Activated CD8-positive, alpha-beta T cell treated with anti-CD3 and anti-CD28 coated beads for 36 hours (primary cell): ENCODE measurements at regions not wholly inside any gene's neighbourhood (a gene's known extent, or its start where the extent isn't known, plus 50 kb on each side); places are given as distances from the start of the nearest gene placed in this dataset.

ENCODE experiments used
- ATAC-seq: fragments of 200-7000 bp; cut with Tn5 transposase; one replicate; pipeline ENCODE4 v1.10.0; 2021; ENCODE audit warnings: mild to moderate bottlenecking, moderate library complexity
- CTCF ChIA-PET: fragments of 350-600 bp; sonication (Branson Sonifier 250); formaldehyde crosslinking; loops from one replicate; lab custom pipeline; 2021; ENCODE audit warnings: antibody characterized with exemption; lab: Charles Lee
- POLR2A ChIA-PET: fragments of 350-600 bp; sonication (Branson Sonifier 250); formaldehyde crosslinking; loops from one replicate; lab custom pipeline; 2021; ENCODE audit warnings: antibody characterized with exemption; lab: Charles Lee
- DNase-seq: peaks from one replicate; pipeline ENCODE4 v3.0.0-alpha.2; 2020
- H3K27ac Mint-ChIP-seq: one replicate; pipeline ENCODE4 v1.8.0; 2021; ENCODE audit warnings: mild to moderate bottlenecking, mixed read lengths
- H3K27me3 Mint-ChIP-seq: one replicate; pipeline ENCODE4 v1.8.0; 2021; ENCODE audit warnings: mixed read lengths
- H3K36me3 Mint-ChIP-seq: one replicate; pipeline ENCODE4 v1.8.0; 2021; ENCODE audit warnings: low read depth, mixed read lengths
- H3K4me1 Mint-ChIP-seq: one replicate; pipeline ENCODE4 v1.8.0; 2021; ENCODE audit warnings: low read depth, mixed read lengths
- H3K4me3 Mint-ChIP-seq: one replicate; pipeline ENCODE4 v1.8.0; 2021; ENCODE audit warnings: mild to moderate bottlenecking, moderate library complexity, mixed read lengths
- H3K9me3 Mint-ChIP-seq: one replicate; pipeline ENCODE4 v1.8.0; 2021; ENCODE audit warnings: mixed read lengths
- CTCF ChIP-seq: fragments of 200-600 bp; IDR thresholded peaks from one replicate; pipeline ENCODE4 v1.8.0; 2022; ENCODE audit warnings: antibody characterized with exemption, mild to moderate bottlenecking
- intact Hi-C: fragments of 100-400 bp; cut with micrococcal nuclease; formaldehyde crosslinking; loops from one replicate; pipeline ENCODE4 v1.10.0; 2022

GRCh38 chr1:68378296-68379084 lies 71.3 kb downstream of the RPE65 start:
- intact Hi-C loops, result no loop called here
- TF ChIP-seq CTCF, result no peak
- DNase-seq, result no peak
- Mint-ChIP-seq H3K36me3 (no peaks in the 10 kb centered on the region), H3K9me3 (no peaks in the 10 kb centered on the region), H3K27me3 (no peaks in the 10 kb centered on the region), H3K4me3 (no peak overlapping the region), H3K4me1 (no peaks in the 10 kb centered on the region), H3K27ac (no peak overlapping the region)
- ChIA-PET CTCF (no interaction called here), POLR2A (no interaction called here)
- no peak for ATAC-seq

- no peaks in the 10 kb centered on the region for H3K9me3 Mint-ChIP-seq
- no peaks in the 10 kb centered on the region for H3K4me1 Mint-ChIP-seq
- no peak overlapping the region for H3K4me3 Mint-ChIP-seq
- TF ChIP-seq CTCF, result no peak
- ChIA-PET POLR2A (no interaction called here), CTCF (interaction anchor here (1.1 kb wide), 1 partner anchor 257 kb away, joined by 3 read pairs; no protein-coding TSS in a partner anchor)
- intact Hi-C loops, result no loop called here
- DNase-seq, result no peak
- H3K27me3 Mint-ChIP-seq, result no peaks in the 10 kb centered on the region
- H3K36me3 Mint-ChIP-seq, result no peaks in the 10 kb centered on the region
- H3K27ac Mint-ChIP-seq, result no peak overlapping the region
- ATAC-seq, result no peak
Observed at GRCh38 chr1:68377098-68377497, 72.7 kb downstream of the RPE65 start.

GRCh38 chr1:68376441-68376840 lies 73.3 kb downstream of the RPE65 start:
- ATAC-seq, result no peak

GRCh38 chr1:68375919-68376318 lies 73.8 kb downstream of the RPE65 start:
- no peak overlapping the region for H3K27ac Mint-ChIP-seq
- DNase-seq (no peak), ATAC-seq (no peak)
- no peak overlapping the region for H3K4me3 Mint-ChIP-seq
- intact Hi-C loops, result no loop called here
- CTCF ChIA-PET, result interaction anchor here (1.1 kb wide), 1 partner anchor 256 kb away, joined by 3 read pairs; no protein-coding TSS in a partner anchor
- H3K9me3 Mint-ChIP-seq, result no peaks in the 10 kb centered on the region
- no peaks in the 10 kb centered on the region for H3K27me3 Mint-ChIP-seq
- no peaks in the 10 kb centered on the region for H3K36me3 Mint-ChIP-seq
- POLR2A ChIA-PET, result no interaction called here
- no peak for TF ChIP-seq CTCF
- no peaks in the 10 kb centered on the region for H3K4me1 Mint-ChIP-seq

More at GRCh38 chr1:68376441-68376840, 73.3 kb downstream of the RPE65 start:
- Mint-ChIP-seq H3K9me3 (no peaks in the 10 kb centered on the region), H3K27me3 (no peaks in the 10 kb centered on the region), H3K4me3 (no peak overlapping the region), H3K36me3 (no peaks in the 10 kb centered on the region), H3K4me1 (no peaks in the 10 kb centered on the region), H3K27ac (no peak overlapping the region)
- ChIA-PET POLR2A (no interaction called here), CTCF (interaction anchor here (1.1 kb wide), 1 partner anchor 256 kb away, joined by 3 read pairs; no protein-coding TSS in a partner anchor)
- intact Hi-C loops, result no loop called here
- DNase-seq, result no peak
- TF ChIP-seq CTCF, result no peak

GRCh38 chr1:68373173-68373572 lies 76.6 kb downstream of the RPE65 start:
- Mint-ChIP-seq H3K4me1 (no peaks in the 10 kb centered on the region), H3K27me3 (no peaks in the 10 kb centered on the region), H3K27ac (no peak overlapping the region), H3K9me3 (no peaks in the 10 kb centered on the region), H3K4me3 (no peak overlapping the region), H3K36me3 (no peaks in the 10 kb centered on the region)
- POLR2A ChIA-PET, result no interaction called here
- CTCF ChIA-PET, result no interaction called here
- intact Hi-C loops, result no loop called here
- no peak for DNase-seq
- no peak for ATAC-seq
- no peak for TF ChIP-seq CTCF
